ENCODE measurements at regions not wholly inside any gene's neighbourhood (a gene's known extent, or its start where the extent isn't known, plus 50 kb on each side); places are given as distances from the start of the nearest gene placed in this dataset.

GRCh38 chr20:50336661-50337060, 146.0 kb downstream of the CEBPB start:
- dilution Hi-C loops (cut with MboI; ENCODE audit: extremely low pct_ligation_motif_present, low sequenced_read_pairs): no loop called here
- peaks cover 3 to 11% of the 10 kb centered on the region in 2 experiments for H3K27me3 ChIP-seq (ENCODE audit: control insufficient read depth in 2 of 2, insufficient read depth in 2 of 2, low read length in 2 of 2)
- H3K4me2 ChIP-seq (ENCODE audit: insufficient read depth, low read length): no peak overlapping the region
- TF ChIP-seq EZH2 (IDR thresholded peaks at IDR 0.05; ENCODE audit: borderline replicate concordance, low read depth, low read length, severe bottlenecking) (no peak), CTCF (IDR thresholded peaks at IDR 0.05; ENCODE audit: extremely low read depth in 1 of 2, insufficient read depth in 1 of 2, low read depth in 1 of 2, low read length in 2 of 2) (no peak), MYC (IDR thresholded peaks at IDR 0.05; ENCODE audit: low read depth, low read length) (no peak), FOS (IDR thresholded peaks at IDR 0.05; ENCODE audit: borderline replicate concordance, insufficient read depth, low read length) (no peak), POLR2A (IDR thresholded peaks at IDR 0.05; ENCODE audit: low read depth, low read length) (no peak), POLR2AphosphoS5 (IDR thresholded peaks at IDR 0.05; ENCODE audit: insufficient read depth, low read depth, low read length) (no peak), GATA2 (IDR thresholded peaks at IDR 0.05; ENCODE audit: insufficient read depth, insufficient read length, low read depth, low read length) (no peak), JUN (IDR thresholded peaks at IDR 0.05; ENCODE audit: borderline replicate concordance, insufficient read depth, insufficient read length, low read depth) (no peak)
- TF ChIP-seq, protein P1, sequence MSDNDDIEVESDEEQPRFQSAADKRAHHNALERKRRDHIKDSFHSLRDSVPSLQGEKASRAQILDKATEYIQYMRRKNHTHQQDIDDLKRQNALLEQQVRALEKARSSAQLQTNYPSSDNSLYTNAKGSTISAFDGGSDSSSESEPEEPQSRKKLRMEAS (IDR thresholded peaks at IDR 0.05; ENCODE audit: insufficient read depth, insufficient read length): no peak
- H3K4me1 ChIP-seq (ENCODE audit: control insufficient read depth, extremely low read depth, insufficient read depth, low read length): no peaks in the 10 kb centered on the region
- H2AFZ ChIP-seq (ENCODE audit: low read depth, low read length): no peak overlapping the region
- ChIA-PET CTCF (no interaction called here), POLR2A (no interaction called here)
- no peak overlapping the region for H3K27ac ChIP-seq (ENCODE audit: insufficient read depth, low read depth, low read length)
- H3K9me3 ChIP-seq (replicated peaks; ENCODE audit: control insufficient read depth, insufficient read depth, low read length): no peaks in the 10 kb centered on the region
- DNase-seq (ENCODE audit: low read depth, low spot score): no peak
- no peaks in the 10 kb centered on the region for H3K36me3 ChIP-seq (ENCODE audit: control insufficient read depth in 2 of 2, extremely low read depth in 1 of 2, insufficient read depth in 2 of 2, low read length in 2 of 2)
- H3K4me3 ChIP-seq (replicated peaks in 1 of 3; ENCODE audit: insufficient read depth in 1 of 3, low read depth in 1 of 3, low read length in 3 of 3): no peak overlapping the region
- no TSS peak for BruUV-seq (replicated peaks)
- H3K9me1 ChIP-seq (replicated peaks; ENCODE audit: control insufficient read depth, extremely low read depth, insufficient read depth, low read length): no peaks in the 10 kb centered on the region
- H3K79me2 ChIP-seq (ENCODE audit: control insufficient read depth, insufficient read depth, low read length): no peaks in the 10 kb centered on the region
- no peaks in the 10 kb centered on the region for H4K20me1 ChIP-seq (replicated peaks; ENCODE audit: control insufficient read depth, extremely low read depth, insufficient read depth, low read length)
- intact Hi-C loops (cut with micrococcal nuclease): no loop called here
- H3K9ac ChIP-seq (replicated peaks; ENCODE audit: extremely low read depth, insufficient read depth, low read length): no peak overlapping the region
- FAIRE-seq: no peak

Measured in endothelial cell of umbilical vein (primary cell).